Activated CD4-positive, CD25-positive, alpha-beta regulatory T cell (primary cell): ENCODE measurements at regions not wholly inside any gene's neighbourhood (a gene's known extent, or its start where the extent isn't known, plus 50 kb on each side); places are given as distances from the start of the nearest gene placed in this dataset.
"Not testable (repeated sequence)": the region's sequence is repeated elsewhere in the genome, so short reads cannot be mapped to it uniquely, and the experiment has no call there.

Source experiments
- DNase-seq, 4 experiments: peaks; one replicate each; lab custom pipeline; 2025; lab: John Stamatoyannopoulos, UW

- DNase-seq = no peak
These were observed 383.9 kb upstream of the DPH6 start for GRCh38 chr15:35929740-35930444.

- no peak for DNase-seq
These were observed 385.9 kb upstream of the DPH6 start for GRCh38 chr15:35931799-35932341.

- no peak for DNase-seq
These were observed 386.6 kb upstream of the DPH6 start for GRCh38 chr15:35932531-35932930.

- DNase-seq = no peak
These were observed 387.6 kb upstream of the DPH6 start for GRCh38 chr15:35933531-35933930.

- DNase-seq = no peak
These were observed 388.6 kb upstream of the DPH6 start for GRCh38 chr15:35934383-35935049.

GRCh38 chr15:35936284-35936683, 390.3 kb upstream of the DPH6 start:
- no peak for DNase-seq

GRCh38 chr15:35937380-35937779, 391.4 kb upstream of the DPH6 start:
- DNase-seq = no peak

- no peak for DNase-seq
These were observed 399.1 kb upstream of the DPH6 start for GRCh38 chr15:35944945-35945585.

GRCh38 chr15:35953424-35953823, 407.5 kb upstream of the DPH6 start:
- DNase-seq = no peak

- DNase-seq = no peak
These were observed 410.1 kb upstream of the DPH6 start for GRCh38 chr15:35956056-35956455.

GRCh38 chr15:35958021-35958420, 412.1 kb upstream of the DPH6 start:
- DNase-seq = no peak

- DNase-seq = no peak
These were observed 413.0 kb upstream of the DPH6 start for GRCh38 chr15:35958975-35959374.

- DNase-seq = no peak
These were observed 417.4 kb upstream of the DPH6 start for GRCh38 chr15:35963326-35963725.

GRCh38 chr15:35966781-35967180, 420.8 kb upstream of the DPH6 start:
- DNase-seq = no peak

GRCh38 chr15:35967968-35968367, 422.0 kb upstream of the DPH6 start:
- DNase-seq = not testable (repeated sequence)

- DNase-seq = no peak
These were observed 427.1 kb upstream of the DPH6 start for GRCh38 chr15:35973029-35973428.

GRCh38 chr15:35974052-35974451, 428.1 kb upstream of the DPH6 start:
- DNase-seq = no peak

- DNase-seq = no peak
These were observed 430.0 kb upstream of the DPH6 start for GRCh38 chr15:35975941-35976340.

- DNase-seq = no peak
These were observed 433.6 kb upstream of the DPH6 start for GRCh38 chr15:35979608-35980007.

- no peak for DNase-seq
These were observed 434.8 kb upstream of the DPH6 start for GRCh38 chr15:35980719-35981118.

GRCh38 chr15:35986191-35986721, 440.3 kb upstream of the DPH6 start:
- no peak for DNase-seq

GRCh38 chr15:35987056-35987455, 441.1 kb upstream of the DPH6 start:
- no peak for DNase-seq

- no peak for DNase-seq
These were observed 445.4 kb upstream of the DPH6 start for GRCh38 chr15:35991386-35991785.
